NT2/D1 (cell line): ENCODE measurements at regions not wholly inside any gene's neighbourhood (a gene's known extent, or its start where the extent isn't known, plus 50 kb on each side); places are given as distances from the start of the nearest gene placed in this dataset.

Experiments used
- DNase-seq: peaks from one replicate; pipeline ENCODE4 v3.0.0-alpha.2; 2011; ENCODE audit warnings: low read depth, low spot score
- H3K27me3 ChIP-seq: 2 replicates; pipeline ENCODE4 v1.6.0; 2011; ENCODE audit warnings: mild to moderate bottlenecking; ENCODE audit not compliant: insufficient read length, insufficient read depth
- H3K36me3 ChIP-seq: 2 replicates; pipeline ENCODE4 v1.6.1; 2011; ENCODE audit warnings: mild to moderate bottlenecking, low read length, mixed read lengths; ENCODE audit not compliant: insufficient read depth, insufficient read length
- H3K4me1 ChIP-seq: 2 replicates; pipeline ENCODE4 v1.5.1; 2011; ENCODE audit not compliant: insufficient read depth, insufficient read length
- H3K4me3 ChIP-seq: 2 replicates; pipeline ENCODE4 v1.5.1; 2011; ENCODE audit warnings: low read depth; ENCODE audit not compliant: insufficient read length
- H3K9ac ChIP-seq: 2 replicates; pipeline ENCODE4 v1.6.0; 2011; ENCODE audit warnings: low read depth; ENCODE audit not compliant: insufficient read length
- H3K9me3 ChIP-seq: 2 replicates; pipeline ENCODE4 v1.5.1; 2011; ENCODE audit warnings: mild to moderate bottlenecking, low read length; ENCODE audit not compliant: insufficient read depth
- SUZ12 ChIP-seq: IDR thresholded peaks from 2 replicates; pipeline ENCODE4 v1.6.1; 2011; ENCODE audit not compliant: insufficient read length, insufficient read depth; ENCODE audit errors: extremely low read depth
- YY1 ChIP-seq: IDR thresholded peaks from 2 replicates; pipeline ENCODE4 v1.6.1; 2011; ENCODE audit not compliant: insufficient read length, insufficient read depth
- ZNF274 ChIP-seq: IDR thresholded peaks from 2 replicates; pipeline ENCODE4 v1.6.1; 2011; ENCODE audit warnings: mild to moderate bottlenecking, low read depth, low read length

DNA sequence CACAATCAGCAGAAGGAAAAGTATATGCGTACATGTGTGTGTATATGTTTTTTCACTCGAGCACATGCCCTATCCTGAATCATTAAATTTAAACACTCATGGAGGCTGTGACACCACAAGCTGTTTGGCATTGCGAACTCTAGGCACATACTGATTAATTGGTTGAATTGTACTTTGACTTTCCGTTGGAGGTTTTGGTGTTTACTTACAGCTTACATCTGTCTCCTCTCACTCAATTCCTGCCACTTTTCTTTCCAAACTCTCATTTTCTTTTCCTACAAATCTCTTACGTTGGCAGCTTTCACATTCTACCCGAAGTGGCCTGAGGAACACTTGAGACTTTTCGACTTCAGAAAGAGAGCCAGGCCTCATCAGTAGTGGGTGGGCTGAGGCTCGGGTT, 434.1 kb upstream of the SEMA6D start:
- no peak for TF ChIP-seq YY1
- TF ChIP-seq ZNF274, result no peak
- no peaks in the 10 kb centered on the region for H3K27me3 ChIP-seq
- H3K4me1 ChIP-seq, result no peaks in the 10 kb centered on the region
- H3K9me3 ChIP-seq, result peaks cover 6% of the 10 kb centered on the region; the same call in 1 of the 2 replicates
- H3K36me3 ChIP-seq, result no peaks in the 10 kb centered on the region
- no peak overlapping the region for H3K4me3 ChIP-seq
- H3K9ac ChIP-seq, result no peak overlapping the region
- DNase-seq, result no peak

DNA sequence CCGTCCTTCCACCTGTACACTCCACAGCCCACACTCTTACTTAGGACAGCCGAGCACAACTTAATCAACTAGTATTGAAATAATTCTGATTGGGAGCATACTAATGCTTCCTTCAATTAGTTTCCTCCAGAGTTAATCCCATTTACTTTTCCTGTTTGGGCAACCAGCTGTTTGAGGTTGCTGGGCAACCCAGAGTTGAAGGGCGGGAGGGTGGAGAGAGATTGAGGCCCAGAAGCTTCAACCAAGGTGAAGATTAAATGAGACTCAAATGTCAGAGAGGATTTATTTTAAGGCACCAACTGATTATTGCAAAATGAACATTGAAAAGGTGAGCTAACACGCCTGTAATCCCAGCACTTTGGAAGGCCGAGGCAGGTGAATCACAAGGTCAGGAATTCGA, 428.5 kb upstream of the SEMA6D start:
- H3K9ac ChIP-seq, result no peak overlapping the region
- H3K4me3 ChIP-seq, result no peak overlapping the region
- TF ChIP-seq SUZ12 (no peak), ZNF274 (no peak), YY1 (no peak)
- DNase-seq, result no peak
- H3K36me3 ChIP-seq, result no peaks in the 10 kb centered on the region
- no peaks in the 10 kb centered on the region for H3K27me3 ChIP-seq
- no peaks in the 10 kb centered on the region for H3K4me1 ChIP-seq
- H3K9me3 ChIP-seq, result peaks cover 6% of the 10 kb centered on the region; the same call in 1 of the 2 replicates

DNA sequence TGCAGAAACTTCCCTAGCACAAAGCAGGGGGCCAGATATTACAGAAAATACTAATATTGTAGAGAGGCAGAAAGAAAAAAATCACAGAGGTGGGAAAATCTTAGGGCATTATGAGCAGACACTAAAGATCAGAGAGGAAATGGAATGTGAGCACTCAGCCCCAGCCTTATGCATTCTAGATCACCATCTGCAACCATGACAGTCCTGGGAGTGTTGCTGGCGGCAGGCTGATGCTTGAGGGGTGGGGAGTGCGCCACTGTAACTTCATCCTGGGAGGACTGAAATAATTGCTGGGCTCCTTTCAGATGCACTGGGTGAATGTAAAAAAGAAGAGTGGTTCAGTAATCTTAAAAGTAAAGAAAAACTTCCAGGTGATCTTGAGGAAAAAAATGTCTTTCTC, 427.6 kb upstream of the SEMA6D start:
- no peak for TF ChIP-seq YY1
- TF ChIP-seq ZNF274, result no peak
- TF ChIP-seq SUZ12, result no peak
- Histone ChIP-seq H3K9ac (no peak overlapping the region), H3K36me3 (no peaks in the 10 kb centered on the region), H3K9me3 (peaks cover 6% of the 10 kb centered on the region; the same call in 1 of the 2 replicates), H3K4me3 (no peak overlapping the region), H3K27me3 (no peaks in the 10 kb centered on the region), H3K4me1 (peaks cover 2% of the 10 kb centered on the region)
- no peak for DNase-seq

DNA sequence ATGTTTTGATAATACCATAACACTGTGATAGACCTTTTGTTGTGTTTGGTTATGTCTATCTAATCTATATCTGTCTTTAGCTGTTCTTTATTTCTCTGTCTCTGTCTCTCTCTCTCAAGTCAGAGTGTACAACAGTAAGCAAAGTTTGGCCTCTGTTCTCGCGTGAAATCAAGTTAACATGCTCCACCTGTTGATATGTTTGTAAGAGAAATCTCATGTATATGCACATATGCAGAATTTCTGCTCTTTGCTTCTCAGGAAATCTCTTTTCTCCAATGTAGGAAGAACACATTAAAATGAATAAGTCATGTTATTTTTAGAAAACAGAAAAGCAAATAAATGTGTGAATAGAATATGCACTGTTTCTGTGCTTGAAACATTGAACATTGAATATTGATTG, 425.5 kb upstream of the SEMA6D start:
- no peak overlapping the region for H3K9ac ChIP-seq
- no peaks in the 10 kb centered on the region for H3K27me3 ChIP-seq
- TF ChIP-seq YY1, result no peak
- no peak for TF ChIP-seq SUZ12
- no peak for TF ChIP-seq ZNF274
- no peak for DNase-seq
- H3K36me3 ChIP-seq, result no peaks in the 10 kb centered on the region
- no peak overlapping the region for H3K4me3 ChIP-seq
- peaks cover 2% of the 10 kb centered on the region for H3K4me1 ChIP-seq
- H3K9me3 ChIP-seq, result peaks cover 6% of the 10 kb centered on the region; the same call in 1 of the 2 replicates

DNA sequence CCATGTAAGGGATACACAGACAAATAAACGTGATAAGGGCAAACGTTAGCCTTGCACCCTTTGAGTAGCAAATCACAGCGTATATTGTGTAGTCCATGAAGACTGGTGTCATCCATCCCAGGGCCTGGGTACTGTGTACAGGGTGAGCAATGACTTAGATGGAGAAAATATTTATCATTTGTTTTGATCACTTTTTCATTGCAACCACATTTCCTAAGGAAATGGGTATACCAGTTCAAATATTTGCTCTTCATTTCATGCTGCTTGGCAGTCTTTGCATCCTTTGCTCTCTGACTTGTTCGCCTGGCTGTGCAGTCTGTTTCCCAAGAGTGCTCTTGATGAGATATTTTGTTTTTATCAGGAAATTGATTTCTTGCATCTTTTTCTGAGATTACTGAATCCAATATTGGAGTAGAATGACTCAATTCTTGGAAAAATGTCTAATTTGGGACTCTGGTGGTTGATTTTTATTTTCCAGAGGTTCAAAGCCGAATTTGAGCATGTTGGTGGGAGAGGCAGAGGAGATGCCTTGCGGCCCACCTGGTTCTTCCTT, 424.6 kb upstream of the SEMA6D start:
- Histone ChIP-seq H3K36me3 (no peaks in the 10 kb centered on the region), H3K9ac (no peak overlapping the region), H3K9me3 (no peaks in the 10 kb centered on the region; the same call in 1 of the 2 replicates), H3K27me3 (no peaks in the 10 kb centered on the region), H3K4me3 (no peak overlapping the region), H3K4me1 (peaks cover 2% of the 10 kb centered on the region)
- DNase-seq, result no peak
- no peak for TF ChIP-seq ZNF274
- TF ChIP-seq SUZ12, result no peak
- no peak for TF ChIP-seq YY1

DNA sequence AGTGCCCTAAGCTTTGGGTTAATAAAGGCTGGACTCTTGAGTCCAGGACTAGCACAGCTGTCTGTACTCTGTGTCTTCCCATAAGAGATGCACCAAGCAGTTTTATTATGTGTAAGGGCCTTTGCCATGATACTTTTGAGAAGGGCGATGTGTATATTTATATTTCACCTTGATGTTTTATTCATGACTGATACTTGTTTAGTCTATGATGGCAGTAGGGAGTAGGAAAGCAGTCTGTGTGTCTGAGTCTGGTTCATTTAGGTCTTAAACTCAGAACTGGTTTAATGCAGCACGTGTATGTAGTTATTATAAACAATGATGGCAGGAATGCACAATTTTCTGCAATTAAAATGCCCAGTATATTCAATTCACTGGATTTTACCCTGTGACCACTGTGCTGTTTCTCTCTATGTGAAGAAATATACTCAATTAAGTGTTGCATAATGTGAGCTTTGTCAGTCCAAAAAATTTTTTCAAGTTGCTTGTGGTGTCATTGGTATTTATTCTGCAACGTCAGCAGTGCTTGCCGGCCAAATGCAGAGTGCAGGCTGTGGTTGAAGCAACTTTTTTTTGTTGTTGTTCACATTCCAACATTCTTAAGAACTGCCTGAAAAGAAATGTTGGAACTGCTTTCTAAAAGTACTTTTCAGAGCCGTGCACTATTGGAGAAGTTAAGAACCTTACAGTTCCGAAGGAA, 423.7 kb upstream of the SEMA6D start:
- H3K9ac ChIP-seq, result no peak overlapping the region
- H3K9me3 ChIP-seq, result no peaks in the 10 kb centered on the region; the same call in 1 of the 2 replicates
- DNase-seq, result no peak

DNA sequence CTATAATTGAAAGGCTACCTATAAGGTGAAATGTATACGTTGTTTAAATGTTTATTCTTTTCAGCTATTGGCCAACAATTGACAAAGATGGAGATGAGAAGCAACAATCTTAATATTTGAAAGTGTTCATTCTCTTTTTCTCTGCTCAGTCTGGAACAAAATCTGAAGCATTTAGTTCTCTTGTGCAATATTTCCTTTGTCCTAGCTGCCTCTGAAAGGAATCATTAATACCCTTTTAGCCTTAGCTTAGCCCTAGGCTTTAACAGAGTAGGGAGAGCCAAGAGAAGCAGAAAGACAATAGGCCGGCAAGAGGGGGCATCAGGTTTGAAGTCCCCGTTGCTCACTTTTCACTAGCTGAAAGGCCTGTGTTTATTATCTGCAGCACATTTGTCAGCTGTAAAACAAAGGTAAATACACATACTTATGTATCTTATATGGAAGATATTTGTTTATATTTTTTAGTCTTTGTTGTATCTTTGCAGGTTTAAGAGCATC, 422.5 kb upstream of the SEMA6D start:
- H3K4me1 ChIP-seq, result peaks cover 2% of the 10 kb centered on the region
- TF ChIP-seq ZNF274 (no peak), YY1 (no peak), SUZ12 (no peak)
- no peak overlapping the region for H3K9ac ChIP-seq
- no peaks in the 10 kb centered on the region for H3K27me3 ChIP-seq
- no peaks in the 10 kb centered on the region for H3K36me3 ChIP-seq
- H3K9me3 ChIP-seq, result no peaks in the 10 kb centered on the region
- no peak overlapping the region for H3K4me3 ChIP-seq
- DNase-seq, result no peak

More for the DNA sequence above, 423.7 kb upstream of the SEMA6D start:
- H3K4me3 ChIP-seq, result no peak overlapping the region
- TF ChIP-seq SUZ12 (no peak), ZNF274 (no peak), YY1 (no peak)
- no peaks in the 10 kb centered on the region for H3K36me3 ChIP-seq
- H3K27me3 ChIP-seq, result no peaks in the 10 kb centered on the region
- H3K4me1 ChIP-seq, result peaks cover 2% of the 10 kb centered on the region
